Thoracic aorta (tissue), 2 donors: ENCODE measurements at regions not wholly inside any gene's neighbourhood (a gene's known extent, or its start where the extent isn't known, plus 50 kb on each side); places are given as distances from the start of the nearest gene placed in this dataset.

Source experiments
- ATAC-seq: fragments of 150-250 bp; one replicate; pipeline ENCODE4 v1.8.0; 2017; ENCODE audit warnings: low read depth; ENCODE audit not compliant: insufficient number of reproducible peaks, low FRiP score
- DNase-seq: peaks from one replicate; pipeline ENCODE4 v3.0.0-alpha.2; 2020; ENCODE audit warnings: low spot score
- H3K27ac ChIP-seq, 2 donors: fragments of 200-600 bp; sonication (generic); 1 replicate in 1 of 2; 2 replicates in 1 of 2; pipeline ENCODE4 v1.5.1; 2016; ENCODE audit warnings: mild to moderate bottlenecking in 2 of 2, moderate library complexity in 2 of 2
- H3K27me3 ChIP-seq: fragments of 200-600 bp; sonication (generic); replicated peaks from 2 replicates; pipeline ENCODE4 v1.6.0; 2016; ENCODE audit warnings: mild to moderate bottlenecking; ENCODE audit not compliant: insufficient read depth
- H3K36me3 ChIP-seq: fragments of 200-600 bp; sonication (generic); one replicate; pipeline ENCODE4 v1.5.1; 2016
- H3K4me1 ChIP-seq, 2 donors: fragments of 200-600 bp; sonication (generic); 1 replicate in 1 of 2; 2 replicates in 1 of 2; pipeline versions ENCODE4 v1.5.1 to v1.6.0; 2016; ENCODE audit warnings: low read depth in 2 of 2, mild to moderate bottlenecking in 1 of 2; ENCODE audit not compliant: control insufficient read depth in 1 of 2
- H3K4me3 ChIP-seq: fragments of 200-600 bp; sonication (generic); 2 replicates; pipeline ENCODE4 v1.5.1; 2016; ENCODE audit warnings: mild to moderate bottlenecking
- H3K9me3 ChIP-seq: fragments of 200-600 bp; sonication (generic); 2 replicates; pipeline ENCODE4 v1.5.1; 2016
- CTCF ChIP-seq: fragments of 200-600 bp; sonication (generic); IDR thresholded peaks from one replicate; pipeline ENCODE4 v1.5.1; 2019; ENCODE audit warnings: antibody characterized with exemption

- Histone ChIP-seq H3K27me3 (no peaks in the 10 kb centered on the region), H3K9me3 (no peaks in the 10 kb centered on the region), H3K4me1 (no peaks in the 10 kb centered on the region), H3K4me3 (no peak overlapping the region), H3K36me3 (no peaks in the 10 kb centered on the region), H3K27ac (no peak overlapping the region)
- no peak for DNase-seq
- no peak for TF ChIP-seq CTCF
- ATAC-seq = no peak
Observed at GRCh38 chr9:82148426-82148810, 159.8 kb downstream of the SPATA31D1 start.

- no peak for DNase-seq
- no peaks in the 10 kb centered on the region for H3K36me3 ChIP-seq
- no peak for ATAC-seq
- no peak for TF ChIP-seq CTCF
- H3K27me3 ChIP-seq = no peaks in the 10 kb centered on the region
- H3K9me3 ChIP-seq = no peaks in the 10 kb centered on the region
- no peaks in the 10 kb centered on the region for H3K4me1 ChIP-seq
- H3K27ac ChIP-seq = no peak overlapping the region
- no peak overlapping the region for H3K4me3 ChIP-seq
Observed at GRCh38 chr9:82148901-82149461, 160.4 kb downstream of the SPATA31D1 start.

GRCh38 chr9:82149501-82149946 lies 161.0 kb downstream of the SPATA31D1 start:
- H3K9me3 ChIP-seq = no peaks in the 10 kb centered on the region
- ATAC-seq = no peak
- DNase-seq = no peak
- no peaks in the 10 kb centered on the region for H3K27me3 ChIP-seq
- TF ChIP-seq CTCF = no peak
- no peaks in the 10 kb centered on the region for H3K4me1 ChIP-seq
- H3K4me3 ChIP-seq = no peak overlapping the region
- H3K36me3 ChIP-seq = no peaks in the 10 kb centered on the region
- no peak overlapping the region for H3K27ac ChIP-seq

GRCh38 chr9:82152181-82152580 lies 163.6 kb downstream of the SPATA31D1 start:
- Histone ChIP-seq H3K4me3 (no peak overlapping the region), H3K36me3 (no peaks in the 10 kb centered on the region), H3K4me1 (no peaks in the 10 kb centered on the region), H3K27ac (no peak overlapping the region), H3K9me3 (no peaks in the 10 kb centered on the region), H3K27me3 (no peaks in the 10 kb centered on the region)
- ATAC-seq (no peak), DNase-seq (no peak)
- no peak for TF ChIP-seq CTCF

GRCh38 chr9:82153032-82153431 lies 164.5 kb downstream of the SPATA31D1 start:
- ATAC-seq = no peak
- H3K4me1 ChIP-seq = no peaks in the 10 kb centered on the region
- no peaks in the 10 kb centered on the region for H3K27me3 ChIP-seq
- H3K4me3 ChIP-seq = no peak overlapping the region
- no peak for TF ChIP-seq CTCF
- no peaks in the 10 kb centered on the region for H3K9me3 ChIP-seq
- H3K27ac ChIP-seq = no peak overlapping the region
- H3K36me3 ChIP-seq = no peaks in the 10 kb centered on the region
- DNase-seq = no peak
